ENCODE measurements at regions not wholly inside any gene's neighbourhood (a gene's known extent, or its start where the extent isn't known, plus 50 kb on each side); places are given as distances from the start of the nearest gene placed in this dataset.

DNA sequence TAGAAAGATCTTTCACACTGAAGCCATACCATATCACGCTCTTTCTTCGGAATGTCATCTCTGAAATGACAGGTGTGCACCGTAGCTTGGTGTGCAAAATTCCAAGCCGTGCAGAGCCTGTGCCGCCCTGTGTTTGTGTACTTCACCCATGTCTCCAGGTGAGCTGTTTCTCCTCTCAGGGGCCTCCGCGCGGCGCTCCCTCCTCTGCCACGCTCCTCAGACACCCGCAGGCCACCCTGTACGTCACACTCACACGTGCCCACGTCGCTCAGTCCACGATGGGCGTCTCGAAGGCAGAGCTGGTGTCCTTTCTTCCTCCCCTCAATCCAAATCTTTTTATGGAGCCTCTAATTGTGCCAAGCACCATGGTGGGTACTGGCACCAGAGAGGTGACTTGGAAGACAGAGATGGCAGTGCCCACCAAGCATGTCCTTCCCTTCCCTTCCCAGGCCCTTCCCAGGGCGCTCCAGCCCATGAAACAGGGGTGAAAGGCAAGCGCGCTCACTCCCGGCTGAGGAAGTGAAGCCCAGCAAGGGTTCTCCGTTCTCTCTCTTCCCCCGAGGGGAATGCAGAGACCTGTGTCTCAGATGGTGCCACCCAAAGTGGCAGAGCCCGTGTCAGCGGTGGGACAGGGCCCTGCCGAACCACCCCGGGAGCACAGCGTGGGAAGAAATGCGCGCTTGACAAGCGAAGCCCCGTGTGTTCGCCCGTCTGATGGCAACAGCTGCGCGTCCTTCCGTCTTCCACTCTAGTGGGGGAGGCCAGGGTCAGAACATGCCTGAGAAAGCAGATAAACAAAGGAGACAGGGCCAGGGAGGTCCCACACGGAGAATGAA is 292.5 kb upstream of the SHH start:
- TF ChIP-seq, protein P1, sequence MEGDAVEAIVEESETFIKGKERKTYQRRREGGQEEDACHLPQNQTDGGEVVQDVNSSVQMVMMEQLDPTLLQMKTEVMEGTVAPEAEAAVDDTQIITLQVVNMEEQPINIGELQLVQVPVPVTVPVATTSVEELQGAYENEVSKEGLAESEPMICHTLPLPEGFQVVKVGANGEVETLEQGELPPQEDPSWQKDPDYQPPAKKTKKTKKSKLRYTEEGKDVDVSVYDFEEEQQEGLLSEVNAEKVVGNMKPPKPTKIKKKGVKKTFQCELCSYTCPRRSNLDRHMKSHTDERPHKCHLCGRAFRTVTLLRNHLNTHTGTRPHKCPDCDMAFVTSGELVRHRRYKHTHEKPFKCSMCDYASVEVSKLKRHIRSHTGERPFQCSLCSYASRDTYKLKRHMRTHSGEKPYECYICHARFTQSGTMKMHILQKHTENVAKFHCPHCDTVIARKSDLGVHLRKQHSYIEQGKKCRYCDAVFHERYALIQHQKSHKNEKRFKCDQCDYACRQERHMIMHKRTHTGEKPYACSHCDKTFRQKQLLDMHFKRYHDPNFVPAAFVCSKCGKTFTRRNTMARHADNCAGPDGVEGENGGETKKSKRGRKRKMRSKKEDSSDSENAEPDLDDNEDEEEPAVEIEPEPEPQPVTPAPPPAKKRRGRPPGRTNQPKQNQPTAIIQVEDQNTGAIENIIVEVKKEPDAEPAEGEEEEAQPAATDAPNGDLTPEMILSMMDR (IDR thresholded peaks at IDR 0.05; ENCODE audit: low read depth, low read length) = no peak
- in situ Hi-C loops (cut with HindIII; ENCODE audit: low sequenced_read_pairs) = no loop called here
- no peak overlapping the region for H3K4me3 ChIP-seq (ENCODE audit: low read depth, low read length)
- DNase-seq (ENCODE audit: low read depth, low spot score) = no peak

DNA sequence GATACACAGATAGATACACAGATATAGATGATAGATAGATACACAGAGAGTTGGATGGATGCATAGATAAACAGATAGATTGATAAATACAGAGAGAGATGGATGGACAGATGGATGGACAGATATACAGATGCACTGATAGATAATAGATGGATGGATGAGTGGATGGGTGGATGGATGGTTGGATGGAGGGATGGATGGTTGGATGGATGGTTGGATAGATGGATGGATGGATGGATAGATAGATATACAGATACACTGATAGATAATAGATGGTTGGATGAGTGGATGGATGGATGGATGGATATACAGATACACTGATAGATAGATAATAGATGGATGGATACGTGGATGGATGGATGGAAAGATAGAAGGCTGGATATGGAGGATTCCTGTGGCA is 290.0 kb upstream of the SHH start:
- in situ Hi-C loops (cut with HindIII; ENCODE audit: low sequenced_read_pairs) = no loop called here
- TF ChIP-seq, protein P1 (IDR thresholded peaks at IDR 0.05; ENCODE audit: low read depth, low read length) = no peak
- no peak overlapping the region for H3K4me3 ChIP-seq (ENCODE audit: low read depth, low read length)
- DNase-seq (ENCODE audit: low read depth, low spot score) = no peak

DNA sequence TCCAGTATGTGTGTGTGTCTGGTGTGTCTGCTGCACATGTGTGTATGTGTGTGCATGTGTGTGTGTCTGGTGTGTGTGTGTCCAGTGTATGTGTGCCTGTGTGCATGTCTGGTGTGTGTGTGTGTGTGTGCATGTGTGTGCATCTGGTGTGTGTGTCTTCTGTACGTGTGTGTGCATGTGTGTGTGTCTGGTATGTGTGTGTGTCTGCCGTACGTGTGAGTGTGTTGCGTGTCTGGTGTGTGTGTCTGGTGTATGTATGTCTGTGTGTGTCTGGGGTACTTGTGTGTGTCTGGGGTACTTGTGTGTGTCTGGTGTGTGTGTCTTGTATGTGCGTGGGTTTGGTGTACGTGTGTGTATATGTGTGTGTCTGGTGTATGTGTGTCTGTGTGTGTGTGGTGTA is 289.1 kb upstream of the SHH start:
- no peak for DNase-seq (ENCODE audit: low read depth, low spot score)
- H3K4me3 ChIP-seq (ENCODE audit: low read depth, low read length) = no peak overlapping the region
- in situ Hi-C loops (cut with HindIII; ENCODE audit: low sequenced_read_pairs) = no loop called here
- TF ChIP-seq, protein P1 (IDR thresholded peaks at IDR 0.05; ENCODE audit: low read depth, low read length) = no peak

DNA sequence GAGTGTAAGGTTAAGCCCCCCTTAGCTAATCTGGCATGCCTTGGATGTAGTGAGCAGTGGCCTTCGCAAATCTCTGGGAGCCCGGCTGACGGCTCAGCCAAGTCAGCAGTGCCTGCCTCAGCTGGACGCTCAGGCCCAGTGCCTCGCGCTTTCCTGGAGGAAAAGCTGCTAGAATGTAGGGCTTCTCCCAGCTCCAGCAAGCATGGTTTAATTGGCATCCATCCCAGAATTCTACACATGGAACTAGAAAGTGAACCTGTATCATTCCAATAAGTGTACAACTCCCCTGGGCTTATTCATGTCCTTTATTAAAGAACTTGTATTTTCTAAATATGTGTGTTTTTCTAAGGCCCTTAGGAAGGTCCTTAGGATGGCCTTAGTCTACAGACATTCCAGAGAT is 287.8 kb upstream of the SHH start:
- H3K4me3 ChIP-seq (ENCODE audit: low read depth, low read length) = no peak overlapping the region
- DNase-seq (ENCODE audit: low read depth, low spot score) = no peak
- TF ChIP-seq, protein P1 (IDR thresholded peaks at IDR 0.05; ENCODE audit: low read depth, low read length) = no peak
- in situ Hi-C loops (cut with HindIII; ENCODE audit: low sequenced_read_pairs) = no loop called here

DNA sequence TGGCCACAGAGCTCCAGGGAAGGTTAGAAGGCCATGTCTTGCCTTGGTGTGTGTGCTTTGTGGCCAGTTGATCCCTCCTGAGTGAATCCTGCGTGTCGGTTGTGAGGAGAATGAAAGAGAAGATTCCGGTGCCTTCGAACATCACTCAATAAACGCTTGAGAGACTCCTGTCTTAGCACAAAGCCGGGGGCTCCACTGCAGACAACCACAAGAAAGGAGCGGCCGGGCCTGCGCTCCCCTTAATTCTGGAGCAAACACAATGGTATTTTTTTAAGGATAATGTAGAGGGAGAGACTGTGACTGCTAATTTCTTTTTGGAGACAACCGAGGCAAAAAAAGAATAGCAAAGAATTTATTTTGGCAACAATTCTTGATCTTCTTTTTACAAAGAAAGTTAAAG is 286.8 kb upstream of the SHH start:
- DNase-seq (ENCODE audit: low read depth, low spot score) = no peak
- in situ Hi-C loops (cut with HindIII; ENCODE audit: low sequenced_read_pairs) = no loop called here
- TF ChIP-seq, protein P1 (IDR thresholded peaks at IDR 0.05; ENCODE audit: low read depth, low read length) = no peak
- no peak overlapping the region for H3K4me3 ChIP-seq (ENCODE audit: low read depth, low read length)

DNA sequence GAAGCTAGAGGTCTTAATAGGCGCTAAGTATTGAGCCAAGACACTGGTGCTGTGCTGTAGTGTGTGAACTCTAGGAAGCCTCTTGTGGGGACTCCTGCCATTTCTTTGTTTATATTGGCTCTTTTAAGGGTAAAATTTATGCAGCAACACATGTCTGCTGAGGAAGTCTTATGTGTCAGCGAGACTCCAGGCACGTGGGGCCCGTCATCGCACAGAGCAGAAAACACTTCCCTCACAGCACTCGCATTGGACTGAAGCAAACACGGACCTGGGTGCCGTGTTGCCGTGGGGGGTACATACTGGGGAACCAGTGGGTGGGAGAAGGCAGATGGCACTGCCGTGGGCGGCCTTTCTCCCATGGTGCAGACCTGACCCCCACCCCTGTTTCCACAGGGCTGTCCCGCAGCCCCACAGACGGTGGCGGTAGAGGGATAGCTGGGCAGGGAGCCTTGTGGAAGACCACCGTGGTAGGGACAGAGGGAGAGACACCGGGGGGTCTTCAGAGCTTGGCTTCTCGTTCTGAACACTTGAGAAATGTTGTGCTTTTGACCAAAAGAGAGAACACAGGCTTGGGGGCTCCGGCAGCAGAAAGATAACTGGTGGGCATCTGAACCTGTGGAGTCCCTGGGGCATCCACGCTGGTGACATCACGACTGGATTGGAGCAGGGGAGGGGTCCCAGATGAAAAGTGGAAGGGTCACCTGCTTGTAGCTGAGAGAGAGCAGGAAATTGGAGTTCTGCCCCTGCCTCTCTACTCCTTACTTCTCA is 284.7 kb upstream of the SHH start:
- in situ Hi-C loops (cut with HindIII; ENCODE audit: low sequenced_read_pairs) = no loop called here
- H3K4me3 ChIP-seq (ENCODE audit: low read depth, low read length) = no peak overlapping the region
- TF ChIP-seq, protein P1 (IDR thresholded peaks at IDR 0.05; ENCODE audit: low read depth, low read length) = no peak
- DNase-seq (ENCODE audit: low read depth, low spot score) = peak; percentile 6
